ENCODE measurements at regions not wholly inside any gene's neighbourhood (a gene's known extent, or its start where the extent isn't known, plus 50 kb on each side); places are given as distances from the start of the nearest gene placed in this dataset.

- peak overlapping the region; percentile 11 for H3K4me2 ChIP-seq (ENCODE audit: low read depth, low read length, poor library complexity, severe bottlenecking)
- H3K9me3 ChIP-seq (ENCODE audit: insufficient read depth, low read length): no peaks in the 10 kb centered on the region
Measured at GRCh38 chr21:22795644-22796043, 1797.4 kb downstream of the NCAM2 start.

GRCh38 chr21:22796147-22796546 lies 1797.9 kb downstream of the NCAM2 start:
- no peak overlapping the region for H3K27ac ChIP-seq (ENCODE audit: low read depth, low read length)
- H4K20me1 ChIP-seq (ENCODE audit: low read depth, low read length): no peaks in the 10 kb centered on the region
- no peaks in the 10 kb centered on the region for H3K27me3 ChIP-seq (ENCODE audit: low read length)
- H3K79me2 ChIP-seq (ENCODE audit: insufficient read depth, low read length): no peaks in the 10 kb centered on the region
- no peaks in the 10 kb centered on the region for H3K9me2 ChIP-seq (replicated peaks; ENCODE audit: insufficient read depth, low read length)
- H3K4me2 ChIP-seq (ENCODE audit: low read depth, low read length, poor library complexity, severe bottlenecking): no peak overlapping the region
- no peak overlapping the region for H3K4me3 ChIP-seq (ENCODE audit: insufficient read depth, low read length, poor library complexity, severe bottlenecking)
- H3K36me3 ChIP-seq (ENCODE audit: low read length): no peaks in the 10 kb centered on the region
- no peak overlapping the region for H3K9ac ChIP-seq (ENCODE audit: low read length)
- H3K9me3 ChIP-seq (ENCODE audit: insufficient read depth, low read length): no peaks in the 10 kb centered on the region
- peak overlapping the region; percentile 66 for H2AFZ ChIP-seq (ENCODE audit: low read depth, low read length, severe bottlenecking)
- no peak for TF ChIP-seq EZH2phosphoT487 (conservative IDR thresholded peaks at IDR 0.05; ENCODE audit: low read length)
- no peak for TF ChIP-seq CTCF (IDR thresholded peaks at IDR 0.05; ENCODE audit: insufficient read depth, low read length, poor library complexity, severe bottlenecking)
- H3F3A ChIP-seq (ENCODE audit: insufficient read depth): no peaks in the 10 kb centered on the region

More at GRCh38 chr21:22795644-22796043, 1797.4 kb downstream of the NCAM2 start:
- Histone ChIP-seq H3K4me3 (ENCODE audit: insufficient read depth, low read length, poor library complexity, severe bottlenecking) (no peak overlapping the region), H2AFZ (ENCODE audit: low read depth, low read length, severe bottlenecking) (peak overlapping the region; percentile 66), H3K79me2 (ENCODE audit: insufficient read depth, low read length) (no peaks in the 10 kb centered on the region), H4K20me1 (ENCODE audit: low read depth, low read length) (no peaks in the 10 kb centered on the region), H3K9ac (ENCODE audit: low read length) (no peak overlapping the region), H3K27ac (ENCODE audit: low read depth, low read length) (no peak overlapping the region), H3K27me3 (ENCODE audit: low read length) (no peaks in the 10 kb centered on the region), H3K36me3 (ENCODE audit: low read length) (no peaks in the 10 kb centered on the region), H3F3A (ENCODE audit: insufficient read depth) (no peaks in the 10 kb centered on the region), H3K9me2 (replicated peaks; ENCODE audit: insufficient read depth, low read length) (no peaks in the 10 kb centered on the region)
- TF ChIP-seq CTCF (IDR thresholded peaks at IDR 0.05; ENCODE audit: insufficient read depth, low read length, poor library complexity, severe bottlenecking): no peak

- TF ChIP-seq CTCF (IDR thresholded peaks at IDR 0.05; ENCODE audit: insufficient read depth, low read length, poor library complexity, severe bottlenecking) (no peak), EZH2phosphoT487 (conservative IDR thresholded peaks at IDR 0.05; ENCODE audit: low read length) (no peak)
- H3K36me3 ChIP-seq (ENCODE audit: low read length): no peaks in the 10 kb centered on the region
- H3K27me3 ChIP-seq (ENCODE audit: low read length): no peaks in the 10 kb centered on the region
- H3K27ac ChIP-seq (ENCODE audit: low read depth, low read length): no peak overlapping the region
- no peak overlapping the region for H3K9ac ChIP-seq (ENCODE audit: low read length)
- no peaks in the 10 kb centered on the region for H4K20me1 ChIP-seq (ENCODE audit: low read depth, low read length)
- peak overlapping the region; percentile 30 for H2AFZ ChIP-seq (ENCODE audit: low read depth, low read length, severe bottlenecking)
- H3K4me2 ChIP-seq (ENCODE audit: low read depth, low read length, poor library complexity, severe bottlenecking): no peak overlapping the region
- no peak overlapping the region for H3K4me3 ChIP-seq (ENCODE audit: insufficient read depth, low read length, poor library complexity, severe bottlenecking)
- no peaks in the 10 kb centered on the region for H3K9me2 ChIP-seq (replicated peaks; ENCODE audit: insufficient read depth, low read length)
- H3K9me3 ChIP-seq (ENCODE audit: insufficient read depth, low read length): no peaks in the 10 kb centered on the region
- H3K79me2 ChIP-seq (ENCODE audit: insufficient read depth, low read length): no peaks in the 10 kb centered on the region
- H3F3A ChIP-seq (ENCODE audit: insufficient read depth): no peaks in the 10 kb centered on the region
Measured at GRCh38 chr21:22804151-22804550, 1805.9 kb downstream of the NCAM2 start.
